ENCODE measurements at regions not wholly inside any gene's neighbourhood (a gene's known extent, or its start where the extent isn't known, plus 50 kb on each side); places are given as distances from the start of the nearest gene placed in this dataset.
"Not testable (repeated sequence)": the region's sequence is repeated elsewhere in the genome, so short reads cannot be mapped to it uniquely, and the experiment has no call there.

DNA sequence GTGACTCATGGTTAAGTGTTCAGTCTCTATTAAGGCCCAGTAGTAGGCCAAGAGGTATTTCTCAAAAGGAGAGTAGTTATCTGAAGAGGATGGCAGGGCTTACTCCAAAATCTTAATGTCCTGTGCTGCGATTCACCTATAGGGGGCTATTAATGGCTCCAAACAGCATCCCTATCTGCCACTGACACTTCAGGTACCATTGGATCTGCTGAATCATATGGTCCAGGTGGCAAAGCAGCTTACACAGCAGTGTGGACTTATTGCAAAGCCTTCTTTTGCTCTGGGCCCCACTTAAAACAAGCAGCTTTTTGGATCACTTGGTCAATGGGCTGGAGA lies 60.8 kb upstream of the ATP2B1 start:
- no peak for DNase-seq (ENCODE audit: low read depth)
- no peak for TF ChIP-seq CTCF (IDR thresholded peaks at IDR 0.05; ENCODE audit: control insufficient read depth, extremely low read depth, insufficient read depth)
- no peak overlapping the region for H3K4me3 ChIP-seq (ENCODE audit: low read depth, low read length)

DNA sequence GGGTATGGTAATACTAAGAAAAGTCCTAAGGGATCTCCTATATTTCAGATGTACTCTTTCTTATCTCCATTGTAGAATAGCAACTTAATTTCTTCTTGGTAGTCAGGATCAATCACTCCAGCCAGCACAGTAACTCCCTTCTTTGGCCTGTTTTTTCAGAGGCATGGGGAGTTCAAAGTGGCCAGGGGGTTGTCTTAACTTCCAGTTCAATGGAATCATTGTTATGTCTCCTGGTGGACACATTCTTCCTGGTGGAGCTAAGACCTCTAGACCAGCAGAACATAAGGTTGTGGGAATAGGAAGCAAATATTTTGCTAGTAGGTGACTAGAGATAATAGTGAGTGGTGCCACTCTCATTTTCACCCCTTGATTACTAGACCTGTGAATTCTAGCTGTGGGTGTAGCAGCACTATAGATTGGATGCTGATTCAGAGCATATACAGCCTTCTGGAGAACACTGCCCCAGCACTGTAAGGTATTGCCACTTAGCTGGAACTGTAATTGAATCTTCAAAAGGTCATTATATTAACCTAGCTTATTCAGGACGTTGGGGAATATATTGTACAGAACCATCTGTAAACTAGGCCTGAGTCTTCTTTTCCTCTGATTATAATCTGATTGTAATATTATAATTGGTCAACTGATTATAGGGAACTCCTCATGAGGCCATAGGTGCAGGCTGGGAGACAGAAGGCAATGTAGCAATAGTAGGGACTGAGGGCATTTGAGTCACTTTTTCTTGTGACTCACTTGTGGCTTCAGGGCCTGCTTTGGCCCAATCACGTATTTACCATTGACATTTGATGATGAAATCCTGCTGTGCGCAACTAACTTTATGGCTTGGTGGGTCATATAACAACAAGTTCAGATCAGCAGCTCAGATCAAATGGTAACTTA lies 60.2 kb upstream of the ATP2B1 start:
- no peak for DNase-seq (ENCODE audit: low read depth)
- TF ChIP-seq CTCF (IDR thresholded peaks at IDR 0.05; ENCODE audit: control insufficient read depth, extremely low read depth, insufficient read depth) = no peak
- H3K4me3 ChIP-seq (ENCODE audit: low read depth, low read length) = no peak overlapping the region

GRCh38 chr12:89765959-89766824 lies 57.6 kb upstream of the ATP2B1 start:
- no peak for TF ChIP-seq CTCF (IDR thresholded peaks at IDR 0.05; ENCODE audit: control insufficient read depth, extremely low read depth, insufficient read depth)
- no peak overlapping the region for H3K4me3 ChIP-seq (ENCODE audit: low read depth, low read length)
- no peak for DNase-seq (ENCODE audit: low read depth)

GRCh38 chr12:89764164-89764563 lies 55.5 kb upstream of the ATP2B1 start:
- H3K4me3 ChIP-seq (ENCODE audit: low read depth, low read length); DNase-seq (ENCODE audit: low read depth): not testable (repeated sequence)

DNA sequence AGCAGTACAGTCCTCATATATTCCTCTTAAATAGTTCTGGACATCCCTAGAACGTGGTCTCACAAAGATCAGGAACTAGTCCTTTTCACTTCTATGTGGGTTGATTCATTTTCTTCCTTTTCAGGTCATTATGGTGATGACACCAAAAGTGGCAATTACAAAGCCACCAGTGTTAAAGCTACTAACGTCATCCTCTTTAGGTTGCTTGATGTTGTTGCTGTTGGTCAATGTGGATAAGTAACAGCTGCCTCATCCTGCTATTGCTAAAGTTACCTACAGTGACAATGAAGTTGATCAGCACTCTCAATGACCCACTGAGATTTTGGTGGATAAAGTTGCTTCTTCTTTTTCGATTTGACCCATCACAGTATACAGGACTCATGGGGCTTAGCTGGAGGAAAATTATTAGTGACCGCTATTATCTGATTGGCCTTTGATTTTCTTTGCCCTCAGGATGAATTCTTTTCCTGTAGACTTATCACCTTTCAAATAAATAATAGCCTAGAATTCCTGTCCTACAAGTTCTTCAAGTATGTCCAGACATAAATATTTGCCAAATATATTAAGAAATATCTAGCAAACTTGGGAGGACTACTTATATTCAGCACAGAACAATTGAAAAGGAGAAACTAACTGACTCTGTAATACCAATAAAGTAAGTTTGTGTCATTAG lies 54.0 kb upstream of the ATP2B1 start:
- TF ChIP-seq CTCF (IDR thresholded peaks at IDR 0.05; ENCODE audit: control insufficient read depth, extremely low read depth, insufficient read depth) = no peak
- no peak overlapping the region for H3K4me3 ChIP-seq (ENCODE audit: low read depth, low read length)
- peak; percentile 84 for DNase-seq (ENCODE audit: low read depth)

DNA sequence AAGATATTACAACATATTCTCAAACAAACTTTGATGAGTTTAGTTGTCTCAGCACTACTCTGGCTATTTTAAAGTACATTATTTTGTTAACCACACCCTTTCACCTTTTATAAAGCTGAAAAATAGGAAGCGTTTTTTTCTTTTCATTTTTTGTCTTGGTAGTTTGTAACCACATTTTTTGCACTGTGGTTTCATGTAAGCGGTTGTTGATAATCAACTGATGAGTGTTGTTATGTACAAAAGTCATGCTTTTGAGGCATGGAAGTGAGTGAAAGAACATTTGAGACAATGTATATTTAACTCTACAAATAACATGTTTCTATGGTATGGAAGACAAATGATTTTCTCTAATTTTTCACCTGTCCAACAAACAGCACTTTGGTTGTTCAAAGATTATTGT lies 52.1 kb upstream of the ATP2B1 start:
- no peak for DNase-seq (ENCODE audit: low read depth)
- no peak overlapping the region for H3K4me3 ChIP-seq (ENCODE audit: low read depth, low read length)
- TF ChIP-seq CTCF (IDR thresholded peaks at IDR 0.05; ENCODE audit: control insufficient read depth, extremely low read depth, insufficient read depth) = no peak

Measured in LNCaP clone FGC (cell line).